ENCODE measurements at regions not wholly inside any gene's neighbourhood (a gene's known extent, or its start where the extent isn't known, plus 50 kb on each side); places are given as distances from the start of the nearest gene placed in this dataset.
"Not testable (repeated sequence)": the region's sequence is repeated elsewhere in the genome, so short reads cannot be mapped to it uniquely, and the experiment has no call there.

DNA sequence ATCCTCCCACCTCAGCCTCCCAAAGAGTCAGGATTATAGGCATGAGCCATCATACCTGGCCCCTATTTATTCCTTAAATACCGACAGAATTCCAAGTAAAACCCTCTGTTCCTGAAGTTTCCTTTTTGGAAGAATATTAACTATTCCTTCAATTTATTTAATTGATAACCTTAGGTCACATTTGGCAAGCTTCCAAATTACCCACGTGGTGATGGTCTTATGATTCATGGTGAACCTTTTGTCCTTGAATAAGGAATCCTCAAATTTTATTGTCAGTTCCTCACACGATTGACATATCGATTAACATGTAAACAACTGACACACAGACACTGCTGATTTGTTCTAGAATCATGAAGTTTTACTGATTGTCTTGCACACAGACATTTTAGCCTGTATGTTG lies 130.6 kb upstream of the LRRC61 start:
- not testable (repeated sequence) for DNase-seq (ENCODE audit: low spot score in 2 of 2); H3K9me3 Mint-ChIP-seq; H3K36me3 Mint-ChIP-seq; H3K27ac Mint-ChIP-seq; ATAC-seq

DNA sequence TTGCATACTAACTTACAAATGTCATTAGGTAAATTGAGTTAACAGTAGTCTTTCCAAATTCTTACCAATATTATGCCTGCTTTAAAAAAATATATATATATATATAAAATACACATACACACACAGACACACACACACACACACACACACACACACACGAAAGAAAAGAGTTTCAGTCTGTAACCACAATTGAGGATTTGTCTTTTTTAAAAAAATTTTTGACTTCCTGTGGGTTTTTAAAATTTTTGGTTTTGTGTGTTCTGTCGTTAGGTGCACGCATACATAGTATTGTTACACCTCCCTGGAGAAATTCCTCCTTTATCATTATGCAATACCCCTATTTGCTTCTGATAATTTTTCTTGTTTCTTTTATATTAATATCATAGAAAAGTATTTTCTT lies 129.3 kb upstream of the LRRC61 start:
- not testable (repeated sequence) for ATAC-seq; H3K9me3 Mint-ChIP-seq; H3K36me3 Mint-ChIP-seq; DNase-seq (ENCODE audit: low spot score in 2 of 2); H3K27ac Mint-ChIP-seq
